HEK293 (cell line): ENCODE measurements at regions not wholly inside any gene's neighbourhood (a gene's known extent, or its start where the extent isn't known, plus 50 kb on each side); places are given as distances from the start of the nearest gene placed in this dataset.

ENCODE experiments used
- CTCF ChIP-seq: fragments of 450-650 bp; formaldehyde crosslinking; IDR thresholded peaks from 2 replicates; pipeline ENCODE4 v1.5.1; 2016; ENCODE audit warnings: missing biosample characterization, missing genetic modification characterization
- REST ChIP-seq: fragments of 450-650 bp; formaldehyde crosslinking; IDR thresholded peaks from 2 replicates; pipeline ENCODE4 v1.5.1; 2016; ENCODE audit warnings: missing biosample characterization, missing genetic modification characterization
- ZNF350 ChIP-seq: fragments of 450-650 bp; formaldehyde crosslinking; IDR thresholded peaks from 2 replicates; pipeline ENCODE4 v1.5.0; 2017; ENCODE audit warnings: missing biosample characterization, mild to moderate bottlenecking, missing genetic modification characterization
- ZNF621 ChIP-seq: fragments of 450-650 bp; formaldehyde crosslinking; IDR thresholded peaks from 2 replicates; pipeline ENCODE4 v1.5.1; 2017; ENCODE audit warnings: missing biosample characterization, missing genetic modification characterization

GRCh38 chr2:129016972-129017371 is 698.3 kb upstream of the HS6ST1 start:
- TF ChIP-seq REST (tag by site-specific recombination) (no peak), CTCF (no peak), ZNF621 (tag by site-specific recombination) (no peak), ZNF350 (tag by site-specific recombination) (no peak)
